HL-60 (cell line): ENCODE measurements at regions not wholly inside any gene's neighbourhood (a gene's known extent, or its start where the extent isn't known, plus 50 kb on each side); places are given as distances from the start of the nearest gene placed in this dataset.

Experiments
- DNase-seq, 2 experiments: peaks; one replicate each; pipeline ENCODE4 v3.0.0-alpha.2; 2010 to 2020; ENCODE audit warnings: low read depth in 1 of 2, low spot score in 1 of 2
- H3K27ac ChIP-seq: fragments of 250-450 bp; sonication (Bioruptor Pico); replicated peaks from 2 replicates; pipeline ENCODE4 v1.5.1; 2020; ENCODE audit warnings: mild to moderate bottlenecking, moderate library complexity
- H3K27me3 ChIP-seq: fragments of 250-450 bp; sonication (Bioruptor Pico); 2 replicates; pipeline ENCODE4 v1.5.1; 2021; ENCODE audit warnings: mild to moderate bottlenecking, moderate library complexity; ENCODE audit not compliant: insufficient read depth, poor library complexity, severe bottlenecking
- H3K4me3 ChIP-seq: replicated peaks from 2 replicates; pipeline ENCODE4 v1.5.1; 2011; ENCODE audit warnings: mild to moderate bottlenecking, control low read depth, low read length; ENCODE audit not compliant: insufficient read depth
- CTCF ChIP-seq: IDR thresholded peaks from one replicate; pipeline ENCODE4 v1.5.1; 2011; ENCODE audit warnings: low read length, control low read depth, inconsistent platforms; ENCODE audit not compliant: insufficient read depth
- GABPA ChIP-seq: IDR thresholded peaks from 2 replicates; pipeline ENCODE4 v1.6.1; 2012; ENCODE audit warnings: low read depth
- POLR2AphosphoS5 ChIP-seq: IDR thresholded peaks from 2 replicates; pipeline ENCODE4 v1.6.1; 2012; ENCODE audit warnings: low read depth
- SPI1 ChIP-seq: IDR thresholded peaks from 2 replicates; pipeline ENCODE4 v1.6.1; 2012; ENCODE audit warnings: low read depth, mild to moderate bottlenecking, borderline replicate concordance
- TF ChIP-seq, protein P1 (sequence below): IDR thresholded peaks from 2 replicates; pipeline ENCODE4 v1.6.1; 2012; ENCODE audit warnings: low read depth; ENCODE audit not compliant: insufficient replicate concordance

DNA sequence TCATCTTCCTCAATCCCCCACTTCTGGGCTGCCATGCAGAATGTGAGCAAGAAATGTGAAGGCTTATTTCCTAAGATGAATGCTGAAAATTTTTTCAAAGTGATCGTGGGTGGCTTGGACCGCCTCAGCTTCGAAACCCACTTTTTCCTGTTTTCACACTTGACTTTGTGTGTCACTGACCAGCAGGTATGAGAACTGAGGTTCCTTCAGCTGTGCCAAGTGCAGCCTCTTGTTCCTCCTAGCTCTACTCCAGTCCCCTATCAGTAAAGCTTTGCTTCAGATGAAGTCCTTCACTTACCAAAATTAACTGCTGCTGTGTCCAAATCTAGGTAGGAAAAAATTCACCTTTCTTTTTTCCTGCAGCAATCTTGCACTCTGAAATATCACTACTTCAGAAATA lies 382.6 kb downstream of the DTWD2 start:
- TF ChIP-seq GABPA (no peak), POLR2AphosphoS5 (no peak), CTCF (no peak), SPI1 (no peak)
- TF ChIP-seq, protein P1, sequence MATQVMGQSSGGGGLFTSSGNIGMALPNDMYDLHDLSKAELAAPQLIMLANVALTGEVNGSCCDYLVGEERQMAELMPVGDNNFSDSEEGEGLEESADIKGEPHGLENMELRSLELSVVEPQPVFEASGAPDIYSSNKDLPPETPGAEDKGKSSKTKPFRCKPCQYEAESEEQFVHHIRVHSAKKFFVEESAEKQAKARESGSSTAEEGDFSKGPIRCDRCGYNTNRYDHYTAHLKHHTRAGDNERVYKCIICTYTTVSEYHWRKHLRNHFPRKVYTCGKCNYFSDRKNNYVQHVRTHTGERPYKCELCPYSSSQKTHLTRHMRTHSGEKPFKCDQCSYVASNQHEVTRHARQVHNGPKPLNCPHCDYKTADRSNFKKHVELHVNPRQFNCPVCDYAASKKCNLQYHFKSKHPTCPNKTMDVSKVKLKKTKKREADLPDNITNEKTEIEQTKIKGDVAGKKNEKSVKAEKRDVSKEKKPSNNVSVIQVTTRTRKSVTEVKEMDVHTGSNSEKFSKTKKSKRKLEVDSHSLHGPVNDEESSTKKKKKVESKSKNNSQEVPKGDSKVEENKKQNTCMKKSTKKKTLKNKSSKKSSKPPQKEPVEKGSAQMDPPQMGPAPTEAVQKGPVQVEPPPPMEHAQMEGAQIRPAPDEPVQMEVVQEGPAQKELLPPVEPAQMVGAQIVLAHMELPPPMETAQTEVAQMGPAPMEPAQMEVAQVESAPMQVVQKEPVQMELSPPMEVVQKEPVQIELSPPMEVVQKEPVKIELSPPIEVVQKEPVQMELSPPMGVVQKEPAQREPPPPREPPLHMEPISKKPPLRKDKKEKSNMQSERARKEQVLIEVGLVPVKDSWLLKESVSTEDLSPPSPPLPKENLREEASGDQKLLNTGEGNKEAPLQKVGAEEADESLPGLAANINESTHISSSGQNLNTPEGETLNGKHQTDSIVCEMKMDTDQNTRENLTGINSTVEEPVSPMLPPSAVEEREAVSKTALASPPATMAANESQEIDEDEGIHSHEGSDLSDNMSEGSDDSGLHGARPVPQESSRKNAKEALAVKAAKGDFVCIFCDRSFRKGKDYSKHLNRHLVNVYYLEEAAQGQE = no peak
- no peak for DNase-seq
- H3K4me3 ChIP-seq = no peak overlapping the region
- H3K27ac ChIP-seq = no peak overlapping the region
- no peaks in the 10 kb centered on the region for H3K27me3 ChIP-seq

DNA sequence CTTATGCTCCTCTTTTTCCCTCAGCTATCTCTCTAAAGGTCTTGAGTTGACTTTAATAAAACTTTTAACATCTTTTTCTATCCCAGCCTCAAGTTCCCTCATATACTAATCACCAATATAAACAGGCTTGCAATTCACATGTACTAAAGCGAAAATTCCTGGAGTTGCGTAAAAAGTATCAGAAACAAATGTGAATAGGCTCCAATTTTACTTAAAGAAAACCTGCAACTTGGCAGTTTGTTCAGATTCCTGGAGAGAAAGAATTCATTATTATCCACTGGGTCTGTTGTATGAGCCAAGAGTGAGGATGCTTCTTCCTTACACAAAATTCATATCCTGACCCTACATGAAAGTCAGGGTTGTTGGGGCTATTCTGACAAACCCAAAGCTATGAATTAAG lies 384.2 kb downstream of the DTWD2 start:
- TF ChIP-seq POLR2AphosphoS5 (no peak), SPI1 (no peak), CTCF (no peak), GABPA (no peak)
- TF ChIP-seq, protein P1 = no peak

GRCh38 chr5:118603278-118603677 lies 385.1 kb downstream of the DTWD2 start:
- no peak overlapping the region for H3K4me3 ChIP-seq
- no peak for DNase-seq
- H3K27me3 ChIP-seq = no peaks in the 10 kb centered on the region
- no peak for TF ChIP-seq SPI1
- TF ChIP-seq CTCF = no peak
- no peak for TF ChIP-seq POLR2AphosphoS5
- TF ChIP-seq, protein P1 = no peak
- TF ChIP-seq GABPA = no peak
- no peak overlapping the region for H3K27ac ChIP-seq

More for the DNA sequence above, 384.2 kb downstream of the DTWD2 start:
- no peak overlapping the region for H3K27ac ChIP-seq
- DNase-seq = no peak
- no peak overlapping the region for H3K4me3 ChIP-seq
- no peaks in the 10 kb centered on the region for H3K27me3 ChIP-seq
